ENCODE measurements at regions not wholly inside any gene's neighbourhood (a gene's known extent, or its start where the extent isn't known, plus 50 kb on each side); places are given as distances from the start of the nearest gene placed in this dataset.
"Not testable (repeated sequence)": the region's sequence is repeated elsewhere in the genome, so short reads cannot be mapped to it uniquely, and the experiment has no call there.

GRCh38 chr3:81277853-81278252 is 483.6 kb downstream of the GBE1 start:
- DNase-seq: peak; percentile 61

GRCh38 chr3:81274671-81275070 is 486.8 kb downstream of the GBE1 start:
- DNase-seq: no peak

GRCh38 chr3:81270603-81271379 is 490.7 kb downstream of the GBE1 start:
- no peak for DNase-seq

GRCh38 chr3:81268526-81268925 is 492.9 kb downstream of the GBE1 start:
- DNase-seq: no peak

GRCh38 chr3:81261996-81262395 is 499.4 kb downstream of the GBE1 start:
- DNase-seq: no peak

- no peak for DNase-seq
Observed at GRCh38 chr3:81255463-81255862, 506.0 kb downstream of the GBE1 start.

- DNase-seq: no peak
Observed at GRCh38 chr3:81251096-81251495, 510.3 kb downstream of the GBE1 start.

- peak; percentile 79 for DNase-seq
Observed at GRCh38 chr3:81249540-81250029, 511.9 kb downstream of the GBE1 start.

GRCh38 chr3:81245501-81245900 is 515.9 kb downstream of the GBE1 start:
- no peak for DNase-seq

- DNase-seq: peak; percentile 7
Observed at GRCh38 chr3:81245043-81245442, 516.4 kb downstream of the GBE1 start.

- no peak for DNase-seq
Observed at GRCh38 chr3:81244231-81244630, 517.2 kb downstream of the GBE1 start.

GRCh38 chr3:81242871-81243270 is 518.6 kb downstream of the GBE1 start:
- DNase-seq: peak; percentile 43

- DNase-seq: no peak
Observed at GRCh38 chr3:81237181-81237580, 524.3 kb downstream of the GBE1 start.

GRCh38 chr3:81218023-81218422 is 543.4 kb downstream of the GBE1 start:
- peak; percentile 45 for DNase-seq

GRCh38 chr3:81217101-81217500 is 544.3 kb downstream of the GBE1 start:
- no peak for DNase-seq

- peak; percentile 82 for DNase-seq
Observed at GRCh38 chr3:81216192-81216591, 545.3 kb downstream of the GBE1 start.

- peak; percentile 79 for DNase-seq
Observed at GRCh38 chr3:81214631-81215030, 546.8 kb downstream of the GBE1 start.

- no peak for DNase-seq
Observed at GRCh38 chr3:81199587-81199986, 561.9 kb downstream of the GBE1 start.

- peak; percentile 67 for DNase-seq
Observed at GRCh38 chr3:81198756-81199155, 562.7 kb downstream of the GBE1 start.

GRCh38 chr3:81198216-81198615 is 563.2 kb downstream of the GBE1 start:
- peak; percentile 70 for DNase-seq

GRCh38 chr3:81197386-81197785 is 564.1 kb downstream of the GBE1 start:
- peak; percentile 66 for DNase-seq

- peak; percentile 88 for DNase-seq
Observed at GRCh38 chr3:81195478-81195877, 566.0 kb downstream of the GBE1 start.

- no peak for DNase-seq
Observed at GRCh38 chr3:81186412-81186811, 575.0 kb downstream of the GBE1 start.

GRCh38 chr3:81182086-81182875 is 579.2 kb downstream of the GBE1 start:
- not testable (repeated sequence) for DNase-seq
